Psoas muscle (tissue), 7 donors: ENCODE measurements at regions not wholly inside any gene's neighbourhood (a gene's known extent, or its start where the extent isn't known, plus 50 kb on each side); places are given as distances from the start of the nearest gene placed in this dataset.

Experiments used
- ATAC-seq, 4 donors: fragments of 200-7000 bp; cut with Tn5 transposase; one replicate each; pipeline ENCODE4 v1.9.1; 2020; ENCODE audit warnings: moderate library complexity in 3 of 4, mild to moderate bottlenecking in 2 of 4
- DNase-seq, 2 donors: peaks; one replicate each; pipeline ENCODE4 v3.0.0-alpha.2; 2020
- H3K27ac ChIP-seq: fragments of 200-600 bp; one replicate; pipeline ENCODE4 v1.8.0; 2022
- H3K27me3 ChIP-seq, 3 donors: fragments of 200-600 bp in 1 of 3; one replicate each; pipeline versions ENCODE4 v1.6.1 to v1.8.0; 2013 to 2022; ENCODE audit warnings: low read length in 2 of 3, mild to moderate bottlenecking in 2 of 3, moderate library complexity in 1 of 3; ENCODE audit not compliant: insufficient read depth in 3 of 3
- H3K36me3 ChIP-seq, 2 donors: fragments of 200-600 bp in 1 of 2; one replicate each; pipeline versions ENCODE4 v1.6.1 to v1.8.0; 2013 to 2022; ENCODE audit warnings: low read depth in 1 of 2, mild to moderate bottlenecking in 1 of 2, moderate library complexity in 1 of 2; ENCODE audit not compliant: insufficient read depth in 1 of 2
- H3K4me1 ChIP-seq: fragments of 200-600 bp; one replicate; pipeline ENCODE4 v1.8.0; 2022
- H3K4me3 ChIP-seq: fragments of 200-600 bp; one replicate; pipeline ENCODE4 v1.8.0; 2022; ENCODE audit warnings: mild to moderate bottlenecking
- H3K9me3 ChIP-seq: fragments of 200-600 bp; one replicate; pipeline ENCODE4 v1.8.0; 2022
- WGBS, 3 donors: extraction: QIAGEN DNeasy Blood & Tissue Kit; methylation state at CpG; one replicate each; pipeline versions ENCODE4 v1.1.6 to v1.1.7; 2013; 5-methylcytosine and 5-hydroxymethylcytosine counted together
- intact Hi-C, 2 donors: fragments of 100-400 bp; cut with DNase I; formaldehyde crosslinking; loops; one replicate each; pipeline versions ENCODE4 v1.11.0 to v1.14.2; 2022
- TF ChIP-seq, protein P1 (sequence below): fragments of 200-600 bp; IDR thresholded peaks from one replicate; pipeline ENCODE4 v1.8.0; 2022; ENCODE audit warnings: antibody characterized with exemption
- donor health status: healthy with polysubstance abuse.
- donor health status: DM: no; HTN: no; CAD: no; lungs with moderate emphysema.
- donor health status: Bipolar disorder and iron deficiency.
- donor health status: healthy.
- donor health status: DM: yes; HTN: yes; CAD: no.
- donor health status: DM: no; HTN: no; CAD: no.
- donor health status: DM: yes; HTN: yes; CAD: no.

DNA sequence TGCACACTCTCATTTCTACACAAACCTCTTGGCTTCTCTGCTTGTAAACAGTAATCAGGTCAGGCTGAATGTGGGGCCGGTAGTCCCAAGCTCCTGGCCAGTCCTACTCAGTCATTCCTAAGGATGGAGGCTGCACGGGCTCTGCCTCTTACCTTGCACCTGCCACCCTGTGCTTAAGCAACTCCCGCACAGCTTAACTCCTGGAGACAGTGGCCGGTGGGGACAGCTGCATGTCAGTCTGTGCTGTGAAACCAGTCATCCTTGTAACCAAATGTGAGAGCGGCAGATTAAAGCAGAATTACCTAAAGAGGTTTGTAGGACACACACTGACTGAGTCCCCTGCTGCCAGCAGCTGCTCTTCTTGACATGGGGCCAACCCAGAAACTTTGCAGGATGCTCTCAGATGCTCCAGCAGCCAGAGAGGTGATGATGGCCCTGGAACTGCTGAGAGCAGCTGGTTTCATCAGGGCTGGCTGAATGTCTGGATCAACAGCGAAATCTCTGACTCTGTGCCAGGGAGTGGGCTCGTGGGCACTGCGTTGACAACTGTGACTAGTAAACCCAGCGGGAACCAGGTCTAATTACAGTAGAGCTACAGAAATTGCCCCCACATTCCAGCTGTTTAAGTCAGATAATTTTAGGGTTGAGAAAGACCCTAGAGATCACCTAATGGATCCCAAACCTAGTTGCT lies 123.7 kb downstream of the ANAPC4 start:
- H3K27ac ChIP-seq = no peak overlapping the region
- 16 to 25% (median 16%) methylated on average over 9 of the region's 9 CpGs for WGBS, 3 donors
- H3K4me1 ChIP-seq = no peaks in the 10 kb centered on the region
- intact Hi-C loops = no loop called here
- no peaks in the 10 kb centered on the region for H3K9me3 ChIP-seq
- no peak overlapping the region for H3K4me3 ChIP-seq
- ATAC-seq = no peak
- TF ChIP-seq, protein P1, sequence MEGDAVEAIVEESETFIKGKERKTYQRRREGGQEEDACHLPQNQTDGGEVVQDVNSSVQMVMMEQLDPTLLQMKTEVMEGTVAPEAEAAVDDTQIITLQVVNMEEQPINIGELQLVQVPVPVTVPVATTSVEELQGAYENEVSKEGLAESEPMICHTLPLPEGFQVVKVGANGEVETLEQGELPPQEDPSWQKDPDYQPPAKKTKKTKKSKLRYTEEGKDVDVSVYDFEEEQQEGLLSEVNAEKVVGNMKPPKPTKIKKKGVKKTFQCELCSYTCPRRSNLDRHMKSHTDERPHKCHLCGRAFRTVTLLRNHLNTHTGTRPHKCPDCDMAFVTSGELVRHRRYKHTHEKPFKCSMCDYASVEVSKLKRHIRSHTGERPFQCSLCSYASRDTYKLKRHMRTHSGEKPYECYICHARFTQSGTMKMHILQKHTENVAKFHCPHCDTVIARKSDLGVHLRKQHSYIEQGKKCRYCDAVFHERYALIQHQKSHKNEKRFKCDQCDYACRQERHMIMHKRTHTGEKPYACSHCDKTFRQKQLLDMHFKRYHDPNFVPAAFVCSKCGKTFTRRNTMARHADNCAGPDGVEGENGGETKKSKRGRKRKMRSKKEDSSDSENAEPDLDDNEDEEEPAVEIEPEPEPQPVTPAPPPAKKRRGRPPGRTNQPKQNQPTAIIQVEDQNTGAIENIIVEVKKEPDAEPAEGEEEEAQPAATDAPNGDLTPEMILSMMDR = no peak
- no peaks in the 10 kb centered on the region for H3K27me3 ChIP-seq
- no peaks in the 10 kb centered on the region for H3K36me3 ChIP-seq
- DNase-seq = no peak

GRCh38 chr4:25502115-25502514 lies 125.1 kb downstream of the ANAPC4 start:
- no peak for ATAC-seq
- 85 to 89% (median 87%) methylated on average over 4 of the region's 4 CpGs for WGBS, 3 donors
- intact Hi-C loops = no loop called here
- Histone ChIP-seq H3K36me3 (no peaks in the 10 kb centered on the region), H3K9me3 (no peaks in the 10 kb centered on the region), H3K4me1 (no peaks in the 10 kb centered on the region), H3K4me3 (no peak overlapping the region), H3K27me3 (no peaks in the 10 kb centered on the region), H3K27ac (no peak overlapping the region)
- TF ChIP-seq, protein P1 = no peak
- no peak for DNase-seq

DNA sequence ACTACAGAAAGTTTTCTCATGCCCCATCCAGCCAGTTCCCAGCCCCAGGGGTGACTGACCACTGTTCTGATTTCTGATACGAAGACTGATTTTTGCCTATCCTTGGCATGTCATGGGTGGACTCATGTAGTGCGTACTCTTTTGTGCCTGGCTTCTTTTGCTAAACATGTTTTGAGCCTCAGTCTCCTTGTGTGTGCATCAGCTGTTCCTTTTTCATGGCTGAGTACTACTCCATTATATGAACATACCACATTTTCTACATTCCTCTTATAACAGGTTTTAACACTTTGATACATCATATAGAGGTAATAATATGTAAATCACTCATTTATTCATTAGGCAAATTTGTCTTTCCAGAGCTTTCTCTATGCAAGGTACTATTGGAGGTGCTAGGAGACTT lies 126.7 kb downstream of the ANAPC4 start:
- no peak for ATAC-seq
- TF ChIP-seq, protein P1 = no peak
- Histone ChIP-seq H3K36me3 (no peaks in the 10 kb centered on the region), H3K9me3 (no peaks in the 10 kb centered on the region), H3K27ac (no peak overlapping the region), H3K4me1 (no peaks in the 10 kb centered on the region), H3K27me3 (no peaks in the 10 kb centered on the region), H3K4me3 (no peak overlapping the region)
- intact Hi-C loops = no loop called here
- 93 to 98% (median 96%) methylated on average over 2 of the region's 2 CpGs for WGBS, 3 donors
- no peak for DNase-seq

DNA sequence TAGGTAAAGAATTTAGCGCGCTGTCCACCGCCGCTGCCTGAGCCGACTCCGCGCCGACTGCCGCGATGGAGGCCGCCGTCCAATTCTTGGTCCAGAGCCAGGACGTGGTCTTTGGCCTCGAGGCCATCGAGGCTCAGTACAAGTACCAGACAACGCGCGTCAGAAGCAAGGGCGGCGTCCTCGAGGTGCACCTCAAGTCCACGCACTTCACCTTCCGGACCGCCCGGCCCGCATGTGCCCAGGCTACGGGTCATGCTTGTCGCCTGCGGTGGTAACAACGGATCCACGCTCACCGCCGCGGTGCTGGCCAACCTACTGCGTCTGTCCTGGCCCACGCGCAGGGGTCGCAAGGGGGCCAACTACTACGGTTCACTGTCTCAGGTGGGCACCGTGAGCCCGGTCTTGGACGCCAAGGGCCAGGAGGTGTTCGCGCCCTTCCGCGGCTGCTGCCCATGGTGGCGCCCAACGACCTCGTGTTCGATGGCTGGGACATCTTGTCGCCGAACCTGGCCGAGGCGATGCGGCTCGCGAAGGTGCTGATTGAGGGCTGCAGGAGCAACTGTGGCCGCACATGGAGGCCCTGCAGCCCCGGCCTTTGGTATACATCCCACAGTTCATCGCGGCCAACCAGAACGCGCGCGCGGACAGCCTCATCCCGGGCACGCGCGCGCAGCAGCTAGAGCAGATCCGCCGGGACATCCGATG lies 128.0 kb downstream of the ANAPC4 start:
- Histone ChIP-seq H3K27me3 (no peaks in the 10 kb centered on the region), H3K4me1 (no peaks in the 10 kb centered on the region), H3K27ac (no peak overlapping the region), H3K4me3 (no peak overlapping the region), H3K9me3 (no peaks in the 10 kb centered on the region), H3K36me3 (no peaks in the 10 kb centered on the region)
- intact Hi-C loops = no loop called here
- no peak for ATAC-seq
- TF ChIP-seq, protein P1 = no peak
- no peak for DNase-seq
- WGBS, 3 donors = 95 to 98% (median 97%) methylated on average over 74 of the region's 74 CpGs
